ENCODE measurements at regions not wholly inside any gene's neighbourhood (a gene's known extent, or its start where the extent isn't known, plus 50 kb on each side); places are given as distances from the start of the nearest gene placed in this dataset.

GRCh38 chr5:53288511-53288910 is 179.0 kb upstream of the MOCS2 start:
- TF ChIP-seq POLR2AphosphoS5 (IDR thresholded peaks at IDR 0.05; ENCODE audit: low read depth, low read length): no peak
- TF ChIP-seq TAF1 (IDR thresholded peaks at IDR 0.05; ENCODE audit: low read depth, low read length): no peak
- TF ChIP-seq POLR2A (IDR thresholded peaks at IDR 0.05; ENCODE audit: low read depth, low read length): no peak
- TF ChIP-seq SPI1 (IDR thresholded peaks at IDR 0.05; ENCODE audit: low read depth, low read length): no peak
- TF ChIP-seq POU2F2 (IDR thresholded peaks at IDR 0.05; ENCODE audit: low read depth, low read length): no peak

Measured in GM12891 (cell line).